HepG2 (cell line): ENCODE measurements at regions not wholly inside any gene's neighbourhood (a gene's known extent, or its start where the extent isn't known, plus 50 kb on each side); places are given as distances from the start of the nearest gene placed in this dataset.

Experiments
- ATAC-seq: fragments of 200-7000 bp; cut with Tn5 transposase; 3 replicates; pipeline ENCODE4 v1.9.1; 2020; ENCODE audit warnings: mild to moderate bottlenecking, moderate library complexity
- BruUV-seq: library from RNA; stranded (reverse); fragments of 400-500 nt; replicated peaks from 2 replicates; lab custom pipeline; 2021; lab: Mats Ljungman, UMichigan
- CTCF ChIA-PET: fragments of 300-600 bp; formaldehyde crosslinking; extraction: SDS; loops from one replicate; lab custom pipeline; 2021; ENCODE audit warnings: low total read pairs, inconsistent platforms, low intra/inter-chr PET ratio; lab: Yijun Ruan, JAX
- POLR2A ChIA-PET: fragments of 350-600 bp; sonication (Branson Sonifier 250); formaldehyde crosslinking; loops from one replicate; lab custom pipeline; 2020; ENCODE audit warnings: antibody characterized with exemption, inconsistent platforms; lab: Yijun Ruan, JAX
- DNase-seq: peaks from one replicate; pipeline ENCODE4 v3.0.0-alpha.2; 2015; ENCODE audit warnings: low spot score
- FAIRE-seq: peaks from 3 replicates; lab custom pipeline; 2011; peaks lifted over from hg19 to GRCh38; lab: Jason Lieb, UNC
- H2AFZ ChIP-seq: one replicate; pipeline ENCODE4 v1.6.1; 2011; ENCODE audit warnings: low read length, inconsistent platforms
- H3K27ac ChIP-seq: fragments of 300-600 bp; 3 replicates; pipeline ENCODE4 v1.8.0; 2011; ENCODE audit warnings: mixed run types, mild to moderate bottlenecking, mixed read lengths, low read length, inconsistent platforms; ENCODE audit not compliant: insufficient read depth; ENCODE audit errors: extremely low read length
- H3K27me3 ChIP-seq, 2 experiments: fragments of 200-600 bp in 1 of 2; 2 replicates in 1 of 2; 3 replicates in 1 of 2; pipeline versions ENCODE4 v1.6.0 to v1.8.0; 2011; ENCODE audit warnings: low read length in 2 of 2, mild to moderate bottlenecking in 2 of 2, moderate library complexity in 2 of 2, inconsistent platforms in 1 of 2; ENCODE audit not compliant: insufficient read depth in 2 of 2, control insufficient read depth in 1 of 2
- H3K36me3 ChIP-seq, 2 experiments: fragments of 200-600 bp in 1 of 2; replicated peaks in 1 of 2; 2 replicates in 1 of 2; 3 replicates in 1 of 2; pipeline versions ENCODE4 v1.5.1 to v1.8.0; 2011; ENCODE audit warnings: low read length in 2 of 2, inconsistent platforms in 1 of 2; ENCODE audit not compliant: insufficient read depth in 2 of 2, control insufficient read depth in 1 of 2
- H3K4me1 ChIP-seq: 2 replicates; pipeline ENCODE4 v1.5.1; 2012; ENCODE audit warnings: low read length, inconsistent platforms; ENCODE audit not compliant: insufficient read depth
- H3K4me2 ChIP-seq: 2 replicates; pipeline ENCODE4 v1.6.0; 2011; ENCODE audit warnings: low read depth, low read length, inconsistent platforms
- H3K4me3 ChIP-seq, 3 experiments: fragments of 200-600 bp in 1 of 3; sonication (generic), shearing (Covaris generic) in 1 of 3; replicated peaks in 1 of 3; 2 replicates each; pipeline ENCODE4 v1.5.1; 2011 to 2016; ENCODE audit warnings: low read length in 3 of 3, inconsistent platforms in 2 of 3, low read depth in 2 of 3, mild to moderate bottlenecking in 2 of 3, control low read depth in 1 of 3, mixed read lengths in 1 of 3; ENCODE audit not compliant: insufficient read depth in 1 of 3
- H3K79me2 ChIP-seq: one replicate; pipeline ENCODE4 v1.6.1; 2011; ENCODE audit warnings: low read length, inconsistent platforms; ENCODE audit not compliant: insufficient read depth
- H3K9ac ChIP-seq: 2 replicates; pipeline ENCODE4 v1.6.0; 2011; ENCODE audit warnings: mild to moderate bottlenecking, low read depth, low read length, inconsistent platforms; ENCODE audit not compliant: insufficient read depth
- H3K9me3 ChIP-seq: 2 replicates; pipeline ENCODE4 v1.5.1; 2012; ENCODE audit warnings: mild to moderate bottlenecking, low read length
- H4K20me1 ChIP-seq: 2 replicates; pipeline ENCODE4 v1.6.0; 2011; ENCODE audit warnings: inconsistent platforms, mild to moderate bottlenecking, low read length, moderate library complexity; ENCODE audit not compliant: insufficient read depth
- AFF4 ChIP-seq: sonication (generic); formaldehyde crosslinking; IDR thresholded peaks from 2 replicates; pipeline ENCODE4 v1.4.0; 2020; ENCODE audit warnings: missing genetic modification reagents
- ATF6 ChIP-seq: sonication (generic); formaldehyde crosslinking; conservative IDR thresholded peaks from 2 replicates; pipeline ENCODE4 v1.4.0; 2020; ENCODE audit warnings: missing genetic modification reagents
- BATF2 ChIP-seq: sonication (generic); formaldehyde crosslinking; IDR thresholded peaks from 2 replicates; pipeline ENCODE4 v1.8.0; 2022; ENCODE audit warnings: mild to moderate bottlenecking, missing genetic modification reagents, moderate library complexity
- BCL6 ChIP-seq: IDR thresholded peaks from 2 replicates; pipeline ENCODE4 v1.6.1; 2016; ENCODE audit warnings: missing genetic modification reagents, missing compliant biosample characterization
- HCFC1 ChIP-seq: fragments of 150-350 bp; IDR thresholded peaks from 2 replicates; pipeline ENCODE4 v1.6.1; 2014; ENCODE audit warnings: low read depth, low read length
- KLF16 ChIP-seq, 2 experiments: sonication (generic) in 1 of 2; formaldehyde crosslinking in 1 of 2; IDR thresholded peaks; 2 replicates each; pipeline versions ENCODE4 v1.6.1 to v1.8.0; 2016 to 2023; ENCODE audit warnings: missing genetic modification reagents in 2 of 2, missing compliant biosample characterization in 1 of 2
- MXD1 ChIP-seq: sonication (generic); formaldehyde crosslinking; IDR thresholded peaks from 2 replicates; pipeline ENCODE4 v1.4.0; 2020; ENCODE audit warnings: mild to moderate bottlenecking, missing genetic modification reagents
- NFATC3 ChIP-seq: sonication (generic); formaldehyde crosslinking; IDR thresholded peaks from 2 replicates; pipeline ENCODE4 v1.5.1; 2020; ENCODE audit warnings: mild to moderate bottlenecking, missing genetic modification reagents
- RAD51 ChIP-seq: fragments of 450-650 bp; IDR thresholded peaks from 2 replicates; pipeline ENCODE4 v1.6.1; 2016; ENCODE audit warnings: borderline replicate concordance
- RARA ChIP-seq: IDR thresholded peaks from 2 replicates; pipeline ENCODE4 v1.6.1; 2016; ENCODE audit warnings: missing genetic modification reagents, missing compliant biosample characterization
- SALL2 ChIP-seq: sonication (generic); formaldehyde crosslinking; IDR thresholded peaks from 2 replicates; pipeline ENCODE4 v1.8.1; 2023; ENCODE audit warnings: mild to moderate bottlenecking, missing genetic modification reagents, inconsistent platforms
- TFDP1 ChIP-seq: IDR thresholded peaks from 2 replicates; pipeline ENCODE4 v1.6.1; 2016; ENCODE audit warnings: missing compliant biosample characterization, missing genetic modification reagents, borderline replicate concordance
- ZC3H4 ChIP-seq: sonication (generic); formaldehyde crosslinking; IDR thresholded peaks from 2 replicates; pipeline ENCODE4 v1.4.0; 2020; ENCODE audit warnings: missing genetic modification reagents, borderline replicate concordance
- ZNF33B ChIP-seq: sonication (generic); formaldehyde crosslinking; IDR thresholded peaks from 2 replicates; pipeline ENCODE4 v1.5.1; 2020; ENCODE audit warnings: mild to moderate bottlenecking, missing genetic modification reagents
- ZNF496 ChIP-seq: sonication (generic); formaldehyde crosslinking; IDR thresholded peaks from 2 replicates; pipeline ENCODE4 v1.8.1; 2023; ENCODE audit warnings: mild to moderate bottlenecking, moderate library complexity, missing genetic modification reagents; ENCODE audit not compliant: insufficient replicate concordance
- ZNF501 ChIP-seq: sonication (generic); formaldehyde crosslinking; IDR thresholded peaks from 2 replicates; pipeline ENCODE4 v1.5.1; 2020; ENCODE audit warnings: mild to moderate bottlenecking, moderate library complexity, missing genetic modification reagents
- ZNF552 ChIP-seq: sonication (generic); formaldehyde crosslinking; IDR thresholded peaks from 2 replicates; pipeline ENCODE4 v1.9.0; 2022; ENCODE audit warnings: missing genetic modification reagents, mild to moderate bottlenecking, borderline replicate concordance
- ZNF788 ChIP-seq: sonication (generic); formaldehyde crosslinking; IDR thresholded peaks from 2 replicates; pipeline ENCODE4 v1.5.0; 2020; ENCODE audit warnings: mild to moderate bottlenecking, missing genetic modification reagents, borderline replicate concordance
- ZNF879 ChIP-seq: sonication (generic); formaldehyde crosslinking; IDR thresholded peaks from 2 replicates; pipeline ENCODE4 v1.8.1; 2023; ENCODE audit warnings: missing genetic modification reagents
- WGBS: methylation state at CpG from one replicate; pipeline ENCODE4 v1.1.6; 2017; ENCODE audit warnings: low lambda C conversion rate; 5-methylcytosine and 5-hydroxymethylcytosine counted together
- in situ Hi-C: cut with HindIII; loops from 2 replicates; pipeline ENCODE4 v1.10.0; 2017; ENCODE audit warnings: low pct_unique_long_range_greater_than_20kb; ENCODE audit not compliant: extremely low pct_ligation_motif_present
- intact Hi-C: fragments of 100-400 bp; cut with micrococcal nuclease; formaldehyde crosslinking; loops from one replicate; pipeline ENCODE4 v1.10.0; 2022; ENCODE audit not compliant: unreplicated experiment

- no peak for ATAC-seq
- 0% methylated on average over 2 of the region's 2 CpGs for WGBS
- intact Hi-C loops: no loop called here
- no peak for TF ChIP-seq BATF2
- no peak for TF ChIP-seq BCL6 (CRISPR knock-in tag)
- TF ChIP-seq KLF16 (CRISPR knock-in tag; IDR thresholded peaks at IDR 0.05): no peak
- no peak for TF ChIP-seq RAD51
- no peak for TF ChIP-seq SALL2 (CRISPR knock-in tag)
- no peak for TF ChIP-seq NFATC3 (CRISPR knock-in tag)
- no peak for TF ChIP-seq HCFC1
- no peak for TF ChIP-seq ZNF33B
- TF ChIP-seq ATF6 (CRISPR knock-in tag): no peak
- TF ChIP-seq ZNF879: no peak
- TF ChIP-seq ZNF552: no peak
- no peak for TF ChIP-seq TFDP1
- TF ChIP-seq ZNF788 (CRISPR knock-in tag): no peak
- TF ChIP-seq ZC3H4 (CRISPR knock-in tag): no peak
- TF ChIP-seq ZNF501 (CRISPR knock-in tag): no peak
- TF ChIP-seq ZNF496 (CRISPR knock-in tag): no peak
- no peak for TF ChIP-seq RARA (CRISPR knock-in tag)
- TF ChIP-seq MXD1 (CRISPR knock-in tag): no peak
- TF ChIP-seq AFF4 (CRISPR knock-in tag): no peak
Observed at GRCh38 chr4:96316776-96317175, 476.9 kb downstream of the PDHA2 start.

More at GRCh38 chr4:96316776-96317175, 476.9 kb downstream of the PDHA2 start:
- CTCF ChIA-PET: no interaction called here
- no peaks in the 10 kb centered on the region for H4K20me1 ChIP-seq
- BruUV-seq: no TSS peak
- in situ Hi-C loops: no loop called here
- no peaks in the 10 kb centered on the region for H3K79me2 ChIP-seq
- H3K9ac ChIP-seq: no peak overlapping the region
- no peaks in the 10 kb centered on the region for H3K27me3 ChIP-seq
- FAIRE-seq (no peak), DNase-seq (no peak)
- POLR2A ChIA-PET: no interaction called here
- H3K4me2 ChIP-seq: no peak overlapping the region
- H3K4me1 ChIP-seq: no peaks in the 10 kb centered on the region
- no peak overlapping the region for H2AFZ ChIP-seq
- H3K9me3 ChIP-seq: no peaks in the 10 kb centered on the region
- no peak overlapping the region for H3K27ac ChIP-seq
- no peak overlapping the region for H3K4me3 ChIP-seq
- H3K36me3 ChIP-seq: no peaks in the 10 kb centered on the region
